Muscle of back (tissue), 3 donors: ENCODE measurements at regions not wholly inside any gene's neighbourhood (a gene's known extent, or its start where the extent isn't known, plus 50 kb on each side); places are given as distances from the start of the nearest gene placed in this dataset.
A peak's percentile ranks its signal among the peaks of the same experiment; 100 is the strongest.

ENCODE experiments used
- DNase-seq, 3 donors: peaks; one replicate each; pipeline versions ENCODE4 v3.0.0 to v3.0.0-alpha.2; 2013

DNA sequence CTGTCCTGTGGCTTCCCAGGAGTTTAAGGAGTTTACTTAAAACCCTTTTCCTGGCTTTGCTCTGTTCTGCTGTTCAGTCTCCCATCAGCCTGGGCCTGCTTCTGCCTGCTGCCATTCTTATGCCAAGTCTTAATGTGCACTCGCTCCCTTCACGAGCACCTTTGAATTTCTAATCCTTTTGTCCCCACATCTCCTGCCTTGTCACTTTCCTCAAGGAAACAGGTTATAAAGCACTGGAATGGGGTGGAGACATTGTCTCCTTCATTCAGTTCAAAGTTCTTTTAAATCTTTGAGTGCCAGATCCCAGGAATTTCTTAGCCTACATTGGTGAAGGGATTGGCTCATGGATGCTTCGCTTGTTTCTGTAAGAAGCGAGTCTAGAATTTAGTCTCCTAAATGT is 87.2 kb upstream of the LIFR start:
- DNase-seq = no peak

DNA sequence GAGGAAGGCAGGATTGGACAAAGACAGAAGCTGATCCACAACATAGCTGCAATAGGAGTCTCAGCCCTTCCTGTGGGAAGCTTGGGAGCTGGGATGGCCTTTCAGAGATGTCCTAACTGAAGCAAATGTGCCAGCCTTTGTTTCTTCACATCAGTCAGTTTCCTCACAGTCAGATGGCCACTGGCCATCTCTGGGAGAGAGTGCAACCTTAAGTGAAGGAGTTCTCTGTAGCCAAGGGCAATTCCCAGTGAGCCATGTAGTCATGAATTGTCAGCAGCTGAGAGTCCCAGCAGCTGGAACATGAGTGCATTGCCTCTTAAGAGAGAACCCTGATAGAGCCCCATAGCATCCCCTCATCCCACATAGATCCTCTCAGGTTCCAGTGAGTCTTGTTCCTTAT is 89.1 kb upstream of the LIFR start:
- no peak for DNase-seq

DNA sequence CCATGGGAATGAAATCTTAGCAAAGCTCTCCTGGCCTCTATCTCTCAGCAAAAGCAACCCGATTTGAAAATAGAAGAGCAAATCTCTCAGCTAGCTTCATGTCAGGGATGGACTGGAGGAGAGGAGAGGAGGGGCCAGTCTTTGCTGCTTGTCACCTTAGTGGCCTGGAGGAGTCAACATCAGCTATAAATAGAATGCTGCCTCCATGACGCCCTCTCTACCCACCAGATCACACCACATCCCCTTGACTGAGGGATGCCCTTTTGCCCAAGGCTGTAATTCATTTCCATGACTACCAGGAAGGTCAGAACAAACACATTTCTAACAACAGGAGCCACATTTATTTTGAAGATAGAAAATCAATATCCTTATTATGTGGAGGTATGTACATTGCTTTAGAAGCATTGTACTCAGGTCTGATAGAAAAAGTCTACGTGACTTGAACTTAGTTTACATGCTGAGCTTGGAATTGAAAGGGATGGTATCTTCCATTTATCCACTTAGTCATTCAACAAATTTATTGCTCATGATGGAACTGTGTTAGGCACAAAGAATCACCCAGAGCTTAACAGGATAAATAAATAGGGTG is 92.4 kb upstream of the LIFR start:
- DNase-seq = no peak

DNA sequence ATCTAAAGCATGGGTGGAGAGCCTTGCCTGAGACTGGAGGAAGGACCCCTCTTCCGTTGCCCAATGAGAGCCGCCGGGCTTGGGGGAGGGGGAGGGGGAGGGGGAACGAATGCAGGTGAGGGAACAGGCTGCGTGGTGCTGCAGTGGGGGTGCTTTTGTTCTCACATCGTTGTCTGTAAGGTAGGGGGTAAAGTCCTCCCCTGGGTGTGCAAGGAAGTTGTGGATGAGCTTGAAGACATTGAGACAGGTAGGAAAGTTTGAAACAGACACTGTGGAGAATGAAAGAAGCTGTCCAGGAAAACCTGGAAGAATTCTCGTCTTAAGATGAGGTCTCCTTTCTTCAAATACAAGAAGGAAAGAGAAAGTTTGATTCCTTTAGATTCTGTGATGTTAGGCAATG is 94.1 kb upstream of the LIFR start:
- no peak for DNase-seq

DNA sequence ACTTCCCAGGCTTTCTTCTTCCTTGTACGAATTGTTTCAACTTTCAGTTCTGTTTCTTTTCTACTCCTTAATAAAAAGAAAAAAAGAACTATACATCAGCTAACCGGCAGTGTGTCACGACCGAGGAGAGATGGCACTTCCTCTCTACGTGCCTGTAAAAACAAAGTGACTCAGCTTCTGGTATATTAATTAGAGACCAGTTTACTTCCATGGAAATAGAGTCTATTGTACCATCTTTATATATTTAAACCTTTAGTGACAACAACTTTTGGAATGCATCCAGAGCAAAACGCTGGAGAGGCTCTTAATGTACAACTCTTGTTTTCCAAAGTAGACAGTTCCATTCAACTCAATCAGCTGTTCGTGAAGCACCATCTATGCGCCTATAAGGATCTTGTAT is 94.5 kb upstream of the LIFR start:
- peak in 1 of 3 donors; percentile 48 for DNase-seq

DNA sequence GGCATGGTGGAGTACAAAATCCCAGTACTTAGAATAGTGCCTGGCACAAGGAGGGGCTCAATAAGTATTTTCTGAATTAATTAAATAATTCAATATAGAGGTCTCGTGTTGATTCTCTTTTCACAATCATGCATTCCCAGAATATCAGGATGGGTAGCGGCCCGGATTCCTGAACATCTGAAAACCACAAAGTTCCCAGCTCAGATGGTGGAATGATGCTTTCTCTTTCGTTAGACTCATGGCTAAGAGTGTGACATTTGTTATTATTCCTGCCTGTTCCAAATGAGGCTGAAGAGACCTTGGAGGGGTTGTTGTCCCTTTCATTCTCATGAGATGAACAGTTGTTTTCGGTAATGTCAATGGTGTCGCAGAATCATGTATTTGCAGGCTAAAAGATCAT is 95.4 kb upstream of the LIFR start:
- no peak for DNase-seq

DNA sequence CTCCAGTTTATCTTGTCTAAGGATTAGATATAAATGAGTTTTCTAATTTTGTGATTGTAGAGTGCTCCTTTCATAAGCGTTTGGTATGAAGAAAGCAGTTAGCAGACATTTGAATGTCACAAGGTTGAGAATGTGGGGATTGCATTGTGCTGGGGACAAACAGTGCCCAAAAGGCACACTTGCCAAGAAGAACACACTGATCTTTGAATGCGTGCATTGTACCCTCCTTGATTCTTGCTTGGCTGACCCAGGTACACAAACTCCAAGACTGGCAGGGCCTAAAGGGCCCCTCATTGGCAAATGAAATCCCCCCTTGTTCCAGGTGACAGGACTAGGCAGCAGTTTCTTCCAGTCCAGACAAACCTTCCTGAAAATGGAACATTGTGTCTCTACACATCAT is 96.9 kb upstream of the LIFR start:
- DNase-seq = no peak

DNA sequence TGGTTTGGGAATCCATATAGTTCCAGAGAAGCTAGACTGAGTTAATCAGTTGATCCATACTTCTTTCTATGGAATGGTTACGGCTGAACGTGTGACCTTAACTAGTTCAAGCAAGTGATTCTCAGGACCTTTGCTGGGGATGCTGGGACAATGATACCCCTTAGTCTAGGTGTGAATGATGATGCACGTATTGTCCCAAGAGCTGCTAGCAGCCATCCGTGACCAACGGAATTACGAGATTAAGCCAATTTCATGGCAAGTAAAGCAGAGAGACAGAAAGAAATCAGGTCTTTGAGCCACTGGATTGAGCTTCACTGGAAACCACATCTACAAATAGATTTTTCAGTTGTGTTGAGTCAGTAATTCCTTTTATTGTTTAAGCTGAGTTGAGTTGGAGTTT is 99.2 kb upstream of the LIFR start:
- no peak for DNase-seq

DNA sequence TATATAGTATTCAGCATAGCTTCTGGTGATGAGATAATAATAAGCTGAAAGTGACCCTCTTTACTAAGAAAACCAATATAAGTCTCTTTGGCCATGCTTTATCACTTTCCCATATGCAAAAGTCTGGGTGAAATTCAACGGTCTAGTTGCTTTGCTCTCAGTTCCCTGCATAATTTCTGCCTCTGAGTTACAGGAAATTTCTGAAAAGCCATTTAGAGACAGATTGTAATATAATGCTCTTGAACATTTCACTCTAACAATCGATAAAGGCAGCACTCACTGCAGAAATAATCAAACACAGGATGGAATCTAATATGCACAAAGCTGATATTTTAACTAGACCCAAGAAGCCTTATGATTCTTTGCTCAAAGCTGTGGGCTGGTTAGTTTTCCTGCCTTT is 100.1 kb upstream of the LIFR start:
- DNase-seq = no peak

DNA sequence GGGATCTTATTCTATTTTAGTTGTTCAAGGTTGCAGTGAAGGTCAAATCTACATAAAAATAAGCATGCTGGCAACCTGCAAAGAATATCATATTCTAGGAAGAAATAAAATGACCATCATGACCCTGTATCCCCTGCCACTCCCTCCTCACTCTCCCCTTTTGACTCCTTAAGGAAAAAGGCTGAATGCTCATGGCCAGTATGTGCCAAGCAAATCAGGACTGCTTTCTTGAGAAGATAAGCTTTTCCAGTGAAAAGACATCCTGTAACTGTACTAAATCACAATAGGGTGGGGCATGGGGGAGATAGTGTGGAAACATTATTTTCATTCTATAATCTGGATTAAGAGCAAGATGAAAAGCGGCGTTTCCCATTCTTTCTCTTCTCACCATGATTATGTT is 100.6 kb upstream of the LIFR start:
- no peak for DNase-seq

DNA sequence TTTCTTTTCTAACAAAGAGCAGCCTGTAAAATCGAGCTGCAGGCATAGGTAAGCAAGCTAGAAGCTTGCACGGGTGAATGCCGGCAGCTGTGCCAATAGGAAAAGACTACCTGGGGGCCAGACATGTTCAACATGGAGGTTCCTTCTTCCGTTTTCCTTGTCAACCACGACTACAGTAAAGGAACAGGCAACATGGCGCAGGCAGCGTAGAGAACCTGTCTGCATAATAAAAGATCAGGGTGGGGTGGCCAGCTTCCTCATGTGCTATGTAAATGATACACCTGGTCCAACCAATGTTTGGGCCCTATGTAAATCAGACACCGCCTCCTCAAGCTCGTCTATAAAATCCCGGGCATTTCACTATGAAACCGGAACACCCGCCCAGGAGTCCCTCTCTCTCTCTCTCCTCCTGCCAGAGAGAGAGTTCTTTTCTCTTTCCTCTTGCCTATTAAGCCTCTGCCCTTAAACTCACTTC is 103.8 kb upstream of the LIFR start:
- no peak for DNase-seq

DNA sequence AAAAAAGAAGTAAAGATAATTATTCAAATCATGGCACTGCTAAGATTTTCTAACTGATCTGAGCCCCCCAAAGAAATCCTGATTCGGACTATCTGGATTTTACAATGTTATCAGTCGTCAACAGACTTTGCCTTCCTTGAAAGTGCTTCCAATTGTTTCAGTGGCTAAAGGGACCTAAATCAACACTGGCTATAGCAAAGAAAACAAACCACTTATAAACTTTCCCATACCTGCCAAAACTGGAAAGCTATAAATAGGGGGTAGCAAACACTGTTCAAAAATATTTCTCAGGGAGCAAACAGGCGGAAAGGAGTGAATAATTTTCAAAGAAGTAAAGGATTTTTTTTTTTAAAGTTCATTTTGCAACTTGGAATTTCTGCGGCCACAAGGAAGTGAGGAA is 105.6 kb upstream of the LIFR start:
- DNase-seq = no peak

DNA sequence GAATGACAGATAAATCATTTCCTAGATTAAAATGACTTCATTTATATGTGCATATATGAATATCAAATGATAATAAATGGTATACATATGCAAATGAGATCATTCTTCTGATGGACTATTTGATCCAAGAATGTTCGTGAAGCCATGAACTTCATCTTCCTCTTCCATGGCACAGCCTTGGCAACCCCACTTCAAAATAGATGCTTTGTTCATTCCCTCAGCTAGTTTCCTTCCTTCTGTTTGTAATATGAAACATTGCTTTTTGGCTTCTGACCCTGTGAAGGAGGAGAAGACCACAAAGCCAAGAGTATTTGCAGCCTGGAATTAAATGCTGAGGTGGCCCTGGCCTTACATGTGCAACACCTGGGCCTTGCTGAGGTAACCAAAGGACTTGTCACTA is 106.8 kb upstream of the LIFR start:
- no peak for DNase-seq

DNA sequence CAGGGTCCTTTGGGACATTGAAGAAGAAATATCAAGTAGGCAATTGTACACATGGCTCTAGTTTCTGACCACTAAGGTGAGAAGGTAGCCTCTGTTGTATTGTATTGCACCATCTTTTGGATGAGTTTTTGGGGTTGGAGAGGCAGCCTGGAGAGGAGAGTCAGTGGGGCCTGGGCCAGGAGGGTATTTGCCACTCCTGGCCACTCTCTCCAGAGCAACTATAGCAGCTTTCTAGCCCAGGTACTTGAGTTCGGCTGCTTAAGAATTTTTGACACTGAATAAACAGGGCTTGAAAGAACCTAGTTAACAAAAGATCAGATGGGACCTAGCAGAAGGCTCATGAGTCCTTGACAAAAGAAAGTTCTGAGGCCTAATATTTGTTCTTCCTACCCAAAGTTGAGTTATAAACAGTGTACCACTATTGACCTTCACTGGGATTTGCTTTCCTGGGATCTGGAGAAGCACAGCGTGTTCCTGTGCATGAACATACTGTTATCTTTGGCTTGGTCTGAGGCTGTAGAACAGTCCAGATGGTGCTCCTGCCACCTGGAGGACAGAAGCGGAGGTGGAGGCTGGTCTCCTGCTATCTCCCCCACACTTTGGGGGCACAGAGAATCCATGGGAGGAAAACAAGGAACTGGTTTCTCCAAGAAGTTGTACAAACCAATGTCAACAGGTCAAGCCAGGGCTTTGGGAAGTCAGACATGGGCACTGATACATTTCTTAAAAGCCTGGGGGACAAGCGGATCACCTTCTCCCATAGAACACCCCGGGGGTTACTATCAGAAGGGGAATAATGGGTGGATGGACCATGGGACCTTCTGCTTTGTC is 110.4 kb upstream of the LIFR start:
- no peak for DNase-seq

DNA sequence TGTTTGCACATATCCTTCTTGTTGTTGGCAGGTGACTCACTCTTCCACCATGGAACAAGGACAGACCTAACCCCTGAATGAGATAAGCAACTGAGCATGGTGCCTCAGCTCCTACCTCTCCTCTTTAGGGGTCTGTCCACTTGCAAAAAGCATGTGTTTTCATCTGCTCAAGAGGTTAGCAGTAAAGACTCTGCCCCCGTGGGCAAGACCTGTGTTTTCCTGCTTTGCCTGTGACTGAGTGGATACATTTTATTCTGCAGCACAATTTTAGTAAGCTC is 111.0 kb upstream of the LIFR start:
- no peak for DNase-seq

DNA sequence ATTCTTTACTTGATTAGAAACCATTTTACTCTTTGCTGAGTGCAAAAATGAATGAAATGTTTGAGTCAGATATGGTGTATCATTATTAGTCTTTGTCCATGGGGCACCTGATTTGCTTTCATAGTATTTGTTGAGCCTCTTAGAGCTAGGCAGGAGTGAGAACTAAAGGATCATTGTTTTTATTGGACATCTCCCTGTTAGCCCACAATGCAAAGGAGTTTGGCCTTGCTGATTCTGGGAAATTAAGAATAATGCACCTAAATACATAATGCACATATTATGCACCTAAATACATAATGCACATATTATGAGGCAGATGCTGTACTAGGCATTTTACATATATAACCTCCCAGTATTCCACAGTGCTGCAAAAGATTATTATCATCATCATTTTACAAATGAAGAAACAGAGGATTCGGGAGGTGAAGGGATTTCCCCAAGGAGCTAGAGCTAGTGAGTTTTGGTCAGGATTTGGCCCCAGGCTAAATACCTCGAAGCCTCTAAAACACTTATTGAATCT is 113.0 kb upstream of the LIFR start:
- DNase-seq = no peak

DNA sequence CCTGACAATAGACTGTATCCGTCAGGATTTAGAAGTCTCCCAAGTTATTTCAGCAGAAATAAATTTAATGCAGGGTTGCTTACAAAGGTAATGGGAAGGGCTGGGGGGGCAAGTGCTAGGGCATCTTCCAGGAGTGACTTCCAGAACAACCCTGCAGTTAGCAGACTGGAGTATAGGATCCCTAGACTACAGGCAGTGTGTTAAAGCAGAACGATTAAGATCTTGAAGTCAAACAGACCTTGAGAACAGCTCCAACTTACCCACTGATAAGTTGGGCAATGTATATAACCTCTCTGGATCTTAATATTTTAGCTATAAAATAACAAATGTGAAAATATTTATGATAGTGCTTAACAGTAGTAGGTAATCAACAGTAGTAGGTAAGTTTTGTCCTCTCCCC is 113.6 kb upstream of the LIFR start:
- no peak for DNase-seq

DNA sequence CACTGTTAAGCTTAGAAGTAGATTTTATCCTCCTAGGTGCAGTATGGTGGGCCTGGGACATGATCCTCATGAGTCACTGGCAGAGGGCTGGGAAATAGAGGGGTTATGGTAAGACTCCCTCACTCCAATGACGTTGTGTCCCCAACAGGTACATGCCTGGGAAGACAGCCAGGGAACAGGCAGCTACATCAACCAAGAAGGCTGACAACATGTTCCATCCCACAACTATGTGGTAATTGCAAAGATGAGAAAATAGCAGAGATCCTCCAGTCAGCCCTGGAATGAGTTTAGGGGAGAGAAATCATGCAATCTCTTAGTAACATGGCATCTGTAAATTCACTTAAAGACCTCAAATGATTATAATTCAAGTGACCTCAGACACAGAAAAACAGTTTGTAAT is 114.4 kb upstream of the LIFR start:
- DNase-seq = peak in 1 of 3 donors; percentile 27

DNA sequence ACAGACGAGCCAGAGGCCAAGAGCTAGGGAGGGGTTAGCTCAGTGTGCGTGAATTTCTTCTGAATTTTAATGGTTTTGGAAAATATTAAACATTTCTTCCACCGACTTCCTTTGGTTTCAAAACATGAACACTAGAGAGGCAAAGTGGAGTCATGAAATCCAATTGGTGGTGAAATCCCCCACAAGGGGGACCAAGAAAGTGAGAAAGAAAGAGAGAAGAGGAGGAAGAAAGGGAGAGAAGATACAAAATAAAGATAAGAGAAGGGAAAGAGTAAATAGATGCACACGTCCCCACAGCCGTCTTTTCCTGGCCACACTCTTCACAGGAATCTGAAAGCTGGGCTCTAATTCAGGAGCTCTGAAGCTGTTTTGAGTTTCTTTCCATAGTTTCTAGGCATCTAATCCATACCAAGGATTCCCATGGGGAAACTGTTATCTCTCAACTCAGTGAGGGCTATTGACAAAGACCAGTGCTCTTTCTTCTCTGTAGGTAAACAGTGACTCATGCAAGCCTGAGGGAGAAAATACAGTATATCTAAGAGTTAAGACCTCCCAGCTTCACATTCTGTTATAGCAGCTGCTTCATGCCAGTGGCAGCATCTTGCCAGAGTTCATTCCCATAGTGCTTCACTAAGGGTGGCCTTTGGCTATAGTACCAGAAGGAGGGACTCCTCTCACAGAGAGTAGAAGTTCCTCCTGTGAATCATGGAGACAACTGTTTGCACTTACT is 115.8 kb upstream of the LIFR start:
- DNase-seq = peak in 2 of 3 donors; percentile 49 to 61

DNA sequence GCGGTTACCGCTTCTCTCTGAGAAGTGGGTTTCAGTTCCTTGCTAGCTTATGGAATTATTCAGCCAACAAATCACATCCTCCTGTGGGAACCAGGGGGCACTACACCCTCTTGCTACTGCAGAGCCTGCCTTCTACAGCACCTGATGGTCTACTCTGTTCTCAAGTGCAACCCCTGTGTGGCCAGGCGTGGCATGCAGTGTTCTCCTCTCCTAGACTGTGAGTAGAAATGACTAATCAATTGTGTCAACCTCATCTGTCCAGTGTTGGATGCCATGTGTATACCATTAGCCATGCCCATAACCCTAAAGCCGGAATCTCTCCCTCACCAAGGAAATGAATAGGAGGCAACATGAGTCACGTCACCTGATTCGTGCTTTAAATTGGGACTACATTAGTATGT is 117.2 kb upstream of the LIFR start:
- DNase-seq = no peak

DNA sequence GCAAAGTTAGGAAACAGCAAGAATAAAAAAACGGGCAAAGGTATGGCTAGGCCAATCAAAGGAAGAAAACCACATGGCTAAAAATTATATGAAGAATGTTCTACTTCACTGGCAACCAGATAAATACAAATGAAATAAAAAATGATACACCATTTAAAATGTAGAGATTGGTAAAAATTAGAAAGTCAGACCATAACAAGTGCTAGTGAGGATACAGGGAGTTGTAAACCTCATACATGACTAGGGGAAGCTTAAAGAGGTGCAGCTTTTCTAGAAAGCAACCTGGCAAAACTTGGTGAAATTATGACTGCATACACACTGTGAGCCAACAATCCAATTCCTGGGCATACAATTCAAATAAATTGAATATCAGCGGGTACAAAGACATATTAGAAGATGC is 119.0 kb upstream of the LIFR start:
- no peak for DNase-seq

DNA sequence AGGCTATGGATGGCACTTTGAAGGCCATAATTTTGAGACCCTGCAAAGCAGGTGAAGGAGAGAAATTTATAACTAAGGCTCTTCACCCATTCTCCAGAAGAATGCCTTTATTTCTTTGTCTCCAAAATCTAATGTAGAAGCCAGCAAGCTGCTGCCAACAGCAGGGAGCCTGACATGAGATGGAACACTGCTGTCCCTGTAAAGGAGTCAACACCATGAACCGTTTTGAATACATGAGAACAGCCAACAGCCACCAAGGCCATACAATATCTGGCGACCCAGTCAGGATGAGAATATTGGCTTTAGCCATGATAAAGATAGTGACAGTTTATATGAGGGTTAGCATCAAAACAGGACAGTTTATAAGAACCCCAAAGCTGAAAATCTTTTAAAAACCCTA is 121.2 kb upstream of the LIFR start:
- no peak for DNase-seq

DNA sequence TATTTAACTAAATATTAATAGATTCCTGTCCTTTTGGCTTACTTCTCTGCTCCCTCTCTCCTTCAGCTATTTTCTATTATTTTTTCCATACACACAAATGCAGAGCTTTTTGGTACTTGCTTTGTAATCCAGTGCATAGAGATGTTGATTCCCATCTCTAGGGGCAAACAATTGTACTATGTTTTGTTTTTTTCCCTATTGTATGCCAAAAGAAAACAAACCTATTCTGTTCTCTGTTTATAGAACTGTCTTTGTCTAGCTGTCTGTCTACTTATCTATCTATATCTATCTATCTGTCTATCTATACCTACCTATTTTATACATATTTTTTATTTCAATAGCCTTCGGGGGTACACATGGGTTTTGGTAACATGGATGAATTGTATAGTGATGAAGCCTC is 121.6 kb upstream of the LIFR start:
- DNase-seq = peak in 1 of 3 donors; percentile 19
